Left renal pelvis (tissue), 4 donors: ENCODE measurements at regions not wholly inside any gene's neighbourhood (a gene's known extent, or its start where the extent isn't known, plus 50 kb on each side); places are given as distances from the start of the nearest gene placed in this dataset.
A peak's percentile ranks its signal among the peaks of the same experiment; 100 is the strongest.
"Not testable (repeated sequence)": the region's sequence is repeated elsewhere in the genome, so short reads cannot be mapped to it uniquely, and the experiment has no call there.

Experiments
- DNase-seq, 4 donors: peaks; one replicate each; pipeline ENCODE4 v3.0.0-alpha.2; 2013; ENCODE audit warnings: low read depth in 4 of 4, low spot score in 3 of 4

GRCh38 chr17:33560165-33560564 lies 267.1 kb upstream of the ASIC2 start:
- no peak for DNase-seq

GRCh38 chr17:33560871-33561270 lies 267.8 kb upstream of the ASIC2 start:
- DNase-seq = no peak

- DNase-seq = no peak
These were observed 268.7 kb upstream of the ASIC2 start for GRCh38 chr17:33561569-33562334.

GRCh38 chr17:33562792-33563191 lies 269.7 kb upstream of the ASIC2 start:
- no peak for DNase-seq

- DNase-seq = no peak
These were observed 271.1 kb upstream of the ASIC2 start for GRCh38 chr17:33564146-33564545.

- no peak for DNase-seq
These were observed 274.1 kb upstream of the ASIC2 start for GRCh38 chr17:33567223-33567622.

GRCh38 chr17:33572615-33573014 lies 279.5 kb upstream of the ASIC2 start:
- DNase-seq = no peak

- DNase-seq = no peak
These were observed 281.9 kb upstream of the ASIC2 start for GRCh38 chr17:33574942-33575445.

GRCh38 chr17:33579740-33580139 lies 286.6 kb upstream of the ASIC2 start:
- DNase-seq = not testable (repeated sequence)

- DNase-seq = no peak
These were observed 287.1 kb upstream of the ASIC2 start for GRCh38 chr17:33580215-33580614.

GRCh38 chr17:33582661-33583060 lies 289.6 kb upstream of the ASIC2 start:
- DNase-seq = no peak

- DNase-seq = no peak
These were observed 290.7 kb upstream of the ASIC2 start for GRCh38 chr17:33583518-33584417.

- DNase-seq = no peak
These were observed 300.9 kb upstream of the ASIC2 start for GRCh38 chr17:33593991-33594390.

GRCh38 chr17:33595828-33596227 lies 302.7 kb upstream of the ASIC2 start:
- DNase-seq = peak in 1 of 4 donors; percentile 18

- no peak for DNase-seq
These were observed 303.8 kb upstream of the ASIC2 start for GRCh38 chr17:33596899-33597298.

- no peak for DNase-seq
These were observed 305.7 kb upstream of the ASIC2 start for GRCh38 chr17:33598797-33599196.

- no peak for DNase-seq
These were observed 309.9 kb upstream of the ASIC2 start for GRCh38 chr17:33602981-33603380.

- DNase-seq = no peak
These were observed 310.7 kb upstream of the ASIC2 start for GRCh38 chr17:33603789-33604188.

GRCh38 chr17:33611532-33611931 lies 318.4 kb upstream of the ASIC2 start:
- DNase-seq = no peak

- DNase-seq = no peak
These were observed 322.8 kb upstream of the ASIC2 start for GRCh38 chr17:33615861-33616260.

GRCh38 chr17:33623841-33624240 lies 330.7 kb upstream of the ASIC2 start:
- no peak for DNase-seq
